Panc1 (cell line): ENCODE measurements at regions not wholly inside any gene's neighbourhood (a gene's known extent, or its start where the extent isn't known, plus 50 kb on each side); places are given as distances from the start of the nearest gene placed in this dataset.

Experiments
- ATAC-seq: fragments of 200-7000 bp; cut with Tn5 transposase; 2 replicates; pipeline ENCODE4 v1.9.1; 2020; ENCODE audit warnings: mild to moderate bottlenecking, moderate library complexity
- BruUV-seq: library from RNA; stranded (reverse); fragments of 400-500 nt; replicated peaks from 2 replicates; lab custom pipeline; 2021; lab: Mats Ljungman, UMichigan
- CTCF ChIA-PET: fragments of 300-600 bp; sonication (Branson Sonifier 250); formaldehyde crosslinking; loops from one replicate; lab custom pipeline; 2022; ENCODE audit warnings: antibody characterized with exemption; lab: Charles Lee
- POLR2A ChIA-PET: fragments of 300-600 bp; sonication (Branson Sonifier 250); formaldehyde crosslinking; loops from one replicate; lab custom pipeline; 2022; ENCODE audit warnings: antibody characterized with exemption; lab: Charles Lee
- DNase-seq: peaks from one replicate; pipeline ENCODE4 v3.0.0-alpha.2; 2010; ENCODE audit warnings: low read depth, low spot score
- H3K27ac ChIP-seq: 2 replicates; pipeline ENCODE4 v1.5.1; 2011; ENCODE audit warnings: mild to moderate bottlenecking, low read length, inconsistent platforms
- H3K27me3 ChIP-seq: fragments of 200-500 bp; sonication (Bioruptor generic); 2 replicates; pipeline ENCODE4 v1.6.0; 2014; ENCODE audit warnings: low read length, inconsistent platforms; ENCODE audit not compliant: control insufficient read depth, insufficient read depth
- H3K36me3 ChIP-seq: fragments of 200-500 bp; sonication (Bioruptor generic); 2 replicates; pipeline ENCODE4 v1.5.1; 2014; ENCODE audit warnings: inconsistent platforms, mild to moderate bottlenecking, low read length, moderate library complexity; ENCODE audit not compliant: control insufficient read depth, insufficient read depth
- H3K4me1 ChIP-seq: 2 replicates; pipeline ENCODE4 v1.5.1; 2011; ENCODE audit warnings: inconsistent platforms, mild to moderate bottlenecking, low read length, moderate library complexity; ENCODE audit not compliant: control insufficient read depth, insufficient read depth
- H3K4me3 ChIP-seq, 2 experiments: 2 replicates each; pipeline ENCODE4 v1.5.1; 2011 to 2012; ENCODE audit warnings: low read depth in 2 of 2, low read length in 2 of 2, mild to moderate bottlenecking in 2 of 2, inconsistent platforms in 1 of 2, moderate library complexity in 1 of 2
- H3K9me3 ChIP-seq: fragments of 200-500 bp; sonication (Bioruptor generic); 2 replicates; pipeline ENCODE4 v1.5.1; 2014; ENCODE audit warnings: low read depth, mild to moderate bottlenecking, inconsistent platforms, low read length, moderate library complexity; ENCODE audit not compliant: control insufficient read depth, insufficient read depth
- POLR2AphosphoS5 ChIP-seq: IDR thresholded peaks from 2 replicates; pipeline ENCODE4 v1.6.1; 2012; ENCODE audit warnings: mild to moderate bottlenecking, low read depth, low read length, moderate library complexity
- SIN3A ChIP-seq: IDR thresholded peaks from 2 replicates; pipeline ENCODE4 v1.6.1; 2012; ENCODE audit warnings: low read depth, mild to moderate bottlenecking, low read length, moderate library complexity, borderline replicate concordance; ENCODE audit not compliant: insufficient read depth
- TCF7L2 ChIP-seq: IDR thresholded peaks from 2 replicates; pipeline ENCODE4 v1.6.1; 2011; ENCODE audit warnings: mild to moderate bottlenecking, low read depth, low read length, inconsistent platforms
- in situ Hi-C: cut with HindIII; loops from 2 replicates; pipeline ENCODE4 v1.10.0; 2016; ENCODE audit warnings: low sequenced_read_pairs, low pct_unique_long_range_greater_than_20kb
- intact Hi-C: fragments of 100-400 bp; cut with micrococcal nuclease; formaldehyde crosslinking; loops from one replicate; pipeline ENCODE4 v1.10.0; 2022; ENCODE audit not compliant: unreplicated experiment
- TF ChIP-seq, protein P1 (sequence below): fragments of 450-650 bp; IDR thresholded peaks from 2 replicates; pipeline ENCODE4 v1.5.1; 2017; ENCODE audit warnings: mild to moderate bottlenecking
- TF ChIP-seq, protein P2 (sequence below), 2 experiments: IDR thresholded peaks; 2 replicates each; pipeline ENCODE4 v1.6.1; 2011 to 2012; ENCODE audit warnings: low read depth in 2 of 2, control low read depth in 1 of 2, low read length in 1 of 2, mild to moderate bottlenecking in 1 of 2, moderate library complexity in 1 of 2; ENCODE audit not compliant: insufficient read depth in 1 of 2

DNA sequence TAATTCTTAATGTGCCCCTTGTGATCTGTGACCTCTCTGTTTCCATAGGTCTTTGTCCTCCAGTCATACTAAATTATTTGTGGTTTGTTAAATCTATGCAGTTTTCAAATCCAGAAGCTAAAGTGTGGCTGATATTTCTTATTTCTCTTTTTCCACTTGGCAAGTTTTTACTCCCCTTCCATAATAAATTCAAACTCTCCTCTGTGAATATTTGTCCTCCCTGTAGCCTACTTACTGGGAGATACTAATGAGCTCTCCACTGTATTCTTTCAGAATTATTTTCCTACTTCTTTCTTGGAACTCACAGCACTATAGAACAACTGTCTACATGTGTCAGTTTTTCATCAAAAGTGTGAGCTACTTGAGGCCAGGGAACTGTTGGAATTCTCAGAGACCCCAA, 430.8 kb upstream of the PTBP2 start:
- Histone ChIP-seq H3K9me3 (no peaks in the 10 kb centered on the region), H3K4me1 (no peaks in the 10 kb centered on the region), H3K4me3 (no peak overlapping the region), H3K36me3 (no peaks in the 10 kb centered on the region), H3K27ac (no peak overlapping the region), H3K27me3 (no peaks in the 10 kb centered on the region)
- POLR2A ChIA-PET: no interaction called here
- intact Hi-C loops (no loop called here), in situ Hi-C loops (no loop called here)
- no peak for TF ChIP-seq TCF7L2
- TF ChIP-seq POLR2AphosphoS5: no peak
- no peak for TF ChIP-seq SIN3A
- TF ChIP-seq, protein P1, sequence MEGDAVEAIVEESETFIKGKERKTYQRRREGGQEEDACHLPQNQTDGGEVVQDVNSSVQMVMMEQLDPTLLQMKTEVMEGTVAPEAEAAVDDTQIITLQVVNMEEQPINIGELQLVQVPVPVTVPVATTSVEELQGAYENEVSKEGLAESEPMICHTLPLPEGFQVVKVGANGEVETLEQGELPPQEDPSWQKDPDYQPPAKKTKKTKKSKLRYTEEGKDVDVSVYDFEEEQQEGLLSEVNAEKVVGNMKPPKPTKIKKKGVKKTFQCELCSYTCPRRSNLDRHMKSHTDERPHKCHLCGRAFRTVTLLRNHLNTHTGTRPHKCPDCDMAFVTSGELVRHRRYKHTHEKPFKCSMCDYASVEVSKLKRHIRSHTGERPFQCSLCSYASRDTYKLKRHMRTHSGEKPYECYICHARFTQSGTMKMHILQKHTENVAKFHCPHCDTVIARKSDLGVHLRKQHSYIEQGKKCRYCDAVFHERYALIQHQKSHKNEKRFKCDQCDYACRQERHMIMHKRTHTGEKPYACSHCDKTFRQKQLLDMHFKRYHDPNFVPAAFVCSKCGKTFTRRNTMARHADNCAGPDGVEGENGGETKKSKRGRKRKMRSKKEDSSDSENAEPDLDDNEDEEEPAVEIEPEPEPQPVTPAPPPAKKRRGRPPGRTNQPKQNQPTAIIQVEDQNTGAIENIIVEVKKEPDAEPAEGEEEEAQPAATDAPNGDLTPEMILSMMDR: no peak
- BruUV-seq: no TSS peak
- no peak for DNase-seq
- CTCF ChIA-PET: no interaction called here
- no peak for ATAC-seq

DNA sequence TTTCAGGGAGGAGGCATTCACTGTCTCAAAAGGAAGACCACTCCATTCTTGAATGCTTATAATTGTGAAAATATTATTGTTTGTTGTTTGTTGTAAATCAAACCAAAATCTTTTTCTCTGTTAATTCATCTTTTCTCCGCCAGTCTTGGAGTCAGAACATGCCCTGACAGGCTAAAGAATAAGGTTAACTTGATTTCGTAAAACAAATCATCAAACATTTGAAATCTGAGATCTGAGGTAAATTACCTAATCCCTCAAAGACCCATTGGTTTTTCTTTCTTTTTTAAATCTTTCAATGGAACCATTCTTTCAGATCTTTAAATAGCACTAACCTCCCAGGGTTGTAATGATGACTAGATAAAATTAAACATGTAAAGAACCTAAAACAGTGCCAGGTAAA, 430.1 kb upstream of the PTBP2 start:
- Histone ChIP-seq H3K27ac (no peak overlapping the region), H3K27me3 (no peaks in the 10 kb centered on the region), H3K36me3 (no peaks in the 10 kb centered on the region), H3K4me3 (no peak overlapping the region), H3K9me3 (no peaks in the 10 kb centered on the region), H3K4me1 (no peaks in the 10 kb centered on the region)
- TF ChIP-seq TCF7L2 (no peak), SIN3A (no peak), POLR2AphosphoS5 (no peak)
- TF ChIP-seq, protein P1: no peak
- TF ChIP-seq, protein P2, sequence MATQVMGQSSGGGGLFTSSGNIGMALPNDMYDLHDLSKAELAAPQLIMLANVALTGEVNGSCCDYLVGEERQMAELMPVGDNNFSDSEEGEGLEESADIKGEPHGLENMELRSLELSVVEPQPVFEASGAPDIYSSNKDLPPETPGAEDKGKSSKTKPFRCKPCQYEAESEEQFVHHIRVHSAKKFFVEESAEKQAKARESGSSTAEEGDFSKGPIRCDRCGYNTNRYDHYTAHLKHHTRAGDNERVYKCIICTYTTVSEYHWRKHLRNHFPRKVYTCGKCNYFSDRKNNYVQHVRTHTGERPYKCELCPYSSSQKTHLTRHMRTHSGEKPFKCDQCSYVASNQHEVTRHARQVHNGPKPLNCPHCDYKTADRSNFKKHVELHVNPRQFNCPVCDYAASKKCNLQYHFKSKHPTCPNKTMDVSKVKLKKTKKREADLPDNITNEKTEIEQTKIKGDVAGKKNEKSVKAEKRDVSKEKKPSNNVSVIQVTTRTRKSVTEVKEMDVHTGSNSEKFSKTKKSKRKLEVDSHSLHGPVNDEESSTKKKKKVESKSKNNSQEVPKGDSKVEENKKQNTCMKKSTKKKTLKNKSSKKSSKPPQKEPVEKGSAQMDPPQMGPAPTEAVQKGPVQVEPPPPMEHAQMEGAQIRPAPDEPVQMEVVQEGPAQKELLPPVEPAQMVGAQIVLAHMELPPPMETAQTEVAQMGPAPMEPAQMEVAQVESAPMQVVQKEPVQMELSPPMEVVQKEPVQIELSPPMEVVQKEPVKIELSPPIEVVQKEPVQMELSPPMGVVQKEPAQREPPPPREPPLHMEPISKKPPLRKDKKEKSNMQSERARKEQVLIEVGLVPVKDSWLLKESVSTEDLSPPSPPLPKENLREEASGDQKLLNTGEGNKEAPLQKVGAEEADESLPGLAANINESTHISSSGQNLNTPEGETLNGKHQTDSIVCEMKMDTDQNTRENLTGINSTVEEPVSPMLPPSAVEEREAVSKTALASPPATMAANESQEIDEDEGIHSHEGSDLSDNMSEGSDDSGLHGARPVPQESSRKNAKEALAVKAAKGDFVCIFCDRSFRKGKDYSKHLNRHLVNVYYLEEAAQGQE (IDR thresholded peaks at IDR 0.05; ENCODE audit: insufficient read depth in 1 of 2, low read depth in 2 of 2, low read length in 1 of 2): no peak
- ATAC-seq: no peak
- ChIA-PET POLR2A (no interaction called here), CTCF (no interaction called here)
- DNase-seq: no peak
- in situ Hi-C loops (no loop called here), intact Hi-C loops (no loop called here)
- BruUV-seq: no TSS peak

DNA sequence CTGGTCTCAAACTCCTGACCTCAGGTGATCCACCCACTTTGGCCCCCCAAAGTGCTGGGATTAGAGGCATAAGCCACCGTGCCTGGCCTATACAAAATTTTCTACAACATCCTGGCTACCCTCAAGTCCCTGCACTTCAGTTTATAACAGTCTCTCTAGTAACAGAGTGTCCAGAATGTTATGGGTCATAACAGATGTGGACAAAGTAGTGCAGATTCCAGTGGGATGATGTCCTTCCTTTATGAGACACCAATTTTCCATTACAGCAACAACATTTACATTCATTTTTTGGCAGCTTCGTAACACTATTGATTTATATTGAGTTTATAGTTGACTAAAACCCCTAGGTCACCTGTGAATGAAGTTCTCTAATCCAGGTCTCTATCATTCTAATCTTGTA, 429.4 kb upstream of the PTBP2 start:
- Histone ChIP-seq H3K36me3 (no peaks in the 10 kb centered on the region), H3K9me3 (no peaks in the 10 kb centered on the region), H3K27me3 (no peaks in the 10 kb centered on the region), H3K4me1 (no peaks in the 10 kb centered on the region), H3K27ac (no peak overlapping the region), H3K4me3 (no peak overlapping the region)
- intact Hi-C loops (no loop called here), in situ Hi-C loops (no loop called here)
- no peak for ATAC-seq
- POLR2A ChIA-PET: no interaction called here
- no peak for DNase-seq
- CTCF ChIA-PET: no interaction called here
- TF ChIP-seq, protein P2 (IDR thresholded peaks at IDR 0.05; ENCODE audit: insufficient read depth in 1 of 2, low read depth in 2 of 2, low read length in 1 of 2): no peak
- TF ChIP-seq POLR2AphosphoS5: no peak
- BruUV-seq: no TSS peak
